Fibroblast of lung (primary cell): ENCODE measurements at regions not wholly inside any gene's neighbourhood (a gene's known extent, or its start where the extent isn't known, plus 50 kb on each side); places are given as distances from the start of the nearest gene placed in this dataset.
"Not testable (repeated sequence)": the region's sequence is repeated elsewhere in the genome, so short reads cannot be mapped to it uniquely, and the experiment has no call there.

Experiments used
- DNase-seq, 2 donors: peaks; one replicate each; pipeline versions ENCODE4 v3.0.0 to v3.0.0-alpha.2; 2010; ENCODE audit warnings: low read depth in 2 of 2
- H2AFZ ChIP-seq: 2 replicates; pipeline ENCODE4 v1.5.1; 2012; ENCODE audit warnings: low read length, control low read depth, inconsistent platforms
- H3K27ac ChIP-seq: 2 replicates; pipeline ENCODE4 v1.5.1; 2011; ENCODE audit warnings: low read length, control low read depth; ENCODE audit not compliant: insufficient read depth
- H3K27me3 ChIP-seq: 2 replicates; pipeline ENCODE4 v1.5.1; 2011; ENCODE audit warnings: mild to moderate bottlenecking, low read length; ENCODE audit not compliant: control insufficient read depth, insufficient read depth
- H3K36me3 ChIP-seq: 2 replicates; pipeline ENCODE4 v1.5.1; 2011; ENCODE audit warnings: low read length; ENCODE audit not compliant: control insufficient read depth, insufficient read depth
- H3K4me1 ChIP-seq: 2 replicates; pipeline ENCODE4 v1.5.1; 2011; ENCODE audit warnings: low read length; ENCODE audit not compliant: control insufficient read depth, insufficient read depth; ENCODE audit errors: extremely low read depth
- H3K4me2 ChIP-seq: 2 replicates; pipeline ENCODE4 v1.5.1; 2011; ENCODE audit warnings: low read length, control low read depth; ENCODE audit not compliant: insufficient read depth; ENCODE audit errors: extremely low read depth
- H3K4me3 ChIP-seq, 4 experiments: fragments of 200-600 bp in 1 of 4; sonication (generic) in 1 of 4; replicated peaks in 1 of 4; 2 replicates each; pipeline ENCODE4 v1.5.1; 2011 to 2016; ENCODE audit warnings: low read length in 4 of 4, low read depth in 3 of 4, mild to moderate bottlenecking in 3 of 4, control low read depth in 2 of 4, inconsistent platforms in 1 of 4, mixed read lengths in 1 of 4; ENCODE audit not compliant: insufficient read depth in 1 of 4; ENCODE audit errors: control extremely low read depth in 1 of 4
- H3K79me2 ChIP-seq: 2 replicates; pipeline ENCODE4 v1.5.1; 2012; ENCODE audit warnings: mild to moderate bottlenecking, low read length, inconsistent platforms; ENCODE audit not compliant: control insufficient read depth, insufficient read depth
- H3K9ac ChIP-seq: 2 replicates; pipeline ENCODE4 v1.5.1; 2011; ENCODE audit warnings: mild to moderate bottlenecking, low read length, control low read depth; ENCODE audit not compliant: insufficient read depth
- H3K9me3 ChIP-seq: 2 replicates; pipeline ENCODE4 v1.5.1; 2012; ENCODE audit warnings: low read depth, low read length; ENCODE audit not compliant: control insufficient read depth, insufficient read depth
- H4K20me1 ChIP-seq: 2 replicates; pipeline ENCODE4 v1.5.1; 2011; ENCODE audit warnings: low read length; ENCODE audit not compliant: control insufficient read depth, insufficient read depth; ENCODE audit errors: extremely low read depth
- EZH2 ChIP-seq: IDR thresholded peaks from 2 replicates; pipeline ENCODE4 v1.5.1; 2012; ENCODE audit warnings: low read length, control low read depth, mild to moderate bottlenecking; ENCODE audit errors: missing control alignments
- TF ChIP-seq, protein P1 (sequence below), 2 donors: IDR thresholded peaks in 1 of 2; conservative IDR thresholded peaks in 1 of 2; 1 replicate in 1 of 2; 2 replicates in 1 of 2; pipeline ENCODE4 v1.5.1; 2011 to 2012; ENCODE audit warnings: low read length in 2 of 2, control low read depth in 1 of 2, inconsistent platforms in 1 of 2, low read depth in 1 of 2, mild to moderate bottlenecking in 1 of 2

DNA sequence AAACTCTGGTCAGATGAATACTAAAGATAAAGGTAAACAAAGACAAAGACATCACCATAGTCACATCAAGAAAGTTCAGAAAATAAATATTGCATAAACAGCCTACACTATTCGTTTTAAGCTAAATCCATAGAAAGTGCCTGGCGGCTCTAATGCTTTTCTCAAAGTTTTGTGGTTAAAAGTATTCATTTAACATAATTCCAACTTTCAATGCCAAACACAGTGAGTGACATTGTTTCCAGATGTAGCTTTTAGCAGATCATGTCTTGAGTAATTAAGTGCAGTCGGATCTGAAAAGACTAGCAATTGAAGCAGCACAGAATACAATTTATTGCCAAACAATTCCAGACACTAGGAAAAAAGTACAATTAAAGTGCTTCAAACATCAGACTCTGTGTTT, 287.1 kb upstream of the ADGRL3 start:
- no peaks in the 10 kb centered on the region for H3K79me2 ChIP-seq
- TF ChIP-seq EZH2: no peak
- TF ChIP-seq, protein P1, sequence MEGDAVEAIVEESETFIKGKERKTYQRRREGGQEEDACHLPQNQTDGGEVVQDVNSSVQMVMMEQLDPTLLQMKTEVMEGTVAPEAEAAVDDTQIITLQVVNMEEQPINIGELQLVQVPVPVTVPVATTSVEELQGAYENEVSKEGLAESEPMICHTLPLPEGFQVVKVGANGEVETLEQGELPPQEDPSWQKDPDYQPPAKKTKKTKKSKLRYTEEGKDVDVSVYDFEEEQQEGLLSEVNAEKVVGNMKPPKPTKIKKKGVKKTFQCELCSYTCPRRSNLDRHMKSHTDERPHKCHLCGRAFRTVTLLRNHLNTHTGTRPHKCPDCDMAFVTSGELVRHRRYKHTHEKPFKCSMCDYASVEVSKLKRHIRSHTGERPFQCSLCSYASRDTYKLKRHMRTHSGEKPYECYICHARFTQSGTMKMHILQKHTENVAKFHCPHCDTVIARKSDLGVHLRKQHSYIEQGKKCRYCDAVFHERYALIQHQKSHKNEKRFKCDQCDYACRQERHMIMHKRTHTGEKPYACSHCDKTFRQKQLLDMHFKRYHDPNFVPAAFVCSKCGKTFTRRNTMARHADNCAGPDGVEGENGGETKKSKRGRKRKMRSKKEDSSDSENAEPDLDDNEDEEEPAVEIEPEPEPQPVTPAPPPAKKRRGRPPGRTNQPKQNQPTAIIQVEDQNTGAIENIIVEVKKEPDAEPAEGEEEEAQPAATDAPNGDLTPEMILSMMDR (conservative IDR thresholded peaks at IDR 0.05 in 1 of 2, IDR thresholded peaks at IDR 0.05 in 1 of 2; ENCODE audit: low read depth in 1 of 2, low read length in 2 of 2): no peak
- H3K36me3 ChIP-seq: no peaks in the 10 kb centered on the region
- no peaks in the 10 kb centered on the region for H3K4me1 ChIP-seq
- no peak overlapping the region for H3K9ac ChIP-seq
- H3K27me3 ChIP-seq: no peaks in the 10 kb centered on the region
- no peak overlapping the region for H3K4me3 ChIP-seq
- H3K9me3 ChIP-seq: no peaks in the 10 kb centered on the region
- H2AFZ ChIP-seq: no peak overlapping the region
- H3K27ac ChIP-seq: no peak overlapping the region
- no peaks in the 10 kb centered on the region for H4K20me1 ChIP-seq
- H3K4me2 ChIP-seq: no peak overlapping the region
- DNase-seq: peak in 1 of 2 donors; percentile 16

DNA sequence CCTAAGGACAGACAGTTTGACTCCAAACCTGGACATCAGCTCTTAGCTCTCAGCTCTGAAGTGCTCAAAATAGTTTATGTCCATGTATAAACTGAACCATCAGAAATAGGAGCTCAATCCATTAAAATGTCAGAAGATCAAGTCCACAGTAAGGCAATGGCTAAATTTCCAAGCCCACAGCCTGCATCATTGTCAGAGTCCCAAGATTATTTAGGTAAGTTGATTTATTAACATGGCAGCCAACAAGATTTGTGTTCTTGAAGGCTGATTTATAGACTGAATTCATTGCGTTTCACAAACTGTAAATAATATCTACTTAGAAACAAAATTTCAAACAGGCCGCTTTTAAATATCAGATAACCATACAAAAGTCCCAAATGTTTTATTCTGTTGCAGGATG, 286.5 kb upstream of the ADGRL3 start:
- no peak for DNase-seq
- Histone ChIP-seq H3K27ac (no peak overlapping the region), H3K4me1 (no peaks in the 10 kb centered on the region), H3K4me3 (no peak overlapping the region), H3K79me2 (no peaks in the 10 kb centered on the region), H3K36me3 (no peaks in the 10 kb centered on the region), H3K9me3 (no peaks in the 10 kb centered on the region), H4K20me1 (no peaks in the 10 kb centered on the region), H3K4me2 (no peak overlapping the region), H2AFZ (no peak overlapping the region), H3K9ac (no peak overlapping the region), H3K27me3 (no peaks in the 10 kb centered on the region)
- TF ChIP-seq, protein P1 (conservative IDR thresholded peaks at IDR 0.05 in 1 of 2, IDR thresholded peaks at IDR 0.05 in 1 of 2; ENCODE audit: low read depth in 1 of 2, low read length in 2 of 2): no peak
- no peak for TF ChIP-seq EZH2

DNA sequence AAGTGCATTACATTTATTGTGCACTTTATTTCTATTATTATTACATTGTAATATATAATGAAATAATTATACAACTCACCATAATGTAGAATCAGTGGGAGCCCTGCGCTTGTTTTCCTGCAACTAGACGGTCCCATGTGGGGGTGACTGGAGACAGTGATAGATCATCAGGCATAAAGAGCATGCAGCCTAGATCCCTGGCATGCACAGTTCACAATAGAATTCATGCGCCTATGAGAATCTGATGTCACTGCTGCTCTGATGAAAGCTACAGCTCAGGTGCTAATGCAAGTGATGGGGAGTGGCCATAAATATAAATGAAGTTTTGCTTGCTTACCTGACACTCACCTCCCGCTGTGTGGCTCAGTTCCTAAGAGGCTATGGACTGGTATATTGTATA, 278.4 kb upstream of the ADGRL3 start:
- not testable (repeated sequence) for H3K36me3 ChIP-seq, H3K9ac ChIP-seq, H3K4me3 ChIP-seq, H3K4me2 ChIP-seq, H3K27ac ChIP-seq, H4K20me1 ChIP-seq, H3K79me2 ChIP-seq, H3K27me3 ChIP-seq, H3K4me1 ChIP-seq, DNase-seq, H2AFZ ChIP-seq, H3K9me3 ChIP-seq

DNA sequence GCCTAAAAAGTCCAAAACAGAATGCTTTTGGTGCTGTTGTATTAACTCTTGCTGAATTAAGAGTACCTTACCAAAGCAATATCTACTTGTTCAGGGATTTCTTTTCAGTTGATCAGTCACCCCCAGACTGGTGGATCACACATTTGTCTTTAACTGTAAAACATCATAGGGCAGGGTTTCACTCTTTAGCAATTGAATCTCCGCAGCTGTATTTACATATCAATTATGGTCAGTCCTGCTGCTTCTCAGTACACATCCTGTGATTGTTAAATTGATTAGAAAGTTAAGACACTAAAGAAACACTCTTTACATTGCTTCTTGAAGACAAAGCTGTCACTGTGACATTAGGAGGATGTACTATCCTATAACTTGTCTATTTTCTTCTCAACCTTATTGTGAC, 277.1 kb upstream of the ADGRL3 start:
- no peaks in the 10 kb centered on the region for H4K20me1 ChIP-seq
- H3K36me3 ChIP-seq: no peaks in the 10 kb centered on the region
- DNase-seq: no peak
- no peaks in the 10 kb centered on the region for H3K4me1 ChIP-seq
- no peaks in the 10 kb centered on the region for H3K27me3 ChIP-seq
- H3K4me2 ChIP-seq: no peak overlapping the region
- TF ChIP-seq, protein P1 (conservative IDR thresholded peaks at IDR 0.05 in 1 of 2, IDR thresholded peaks at IDR 0.05 in 1 of 2; ENCODE audit: low read depth in 1 of 2, low read length in 2 of 2): no peak
- TF ChIP-seq EZH2: no peak
- no peaks in the 10 kb centered on the region for H3K79me2 ChIP-seq
- no peak overlapping the region for H3K27ac ChIP-seq
- no peak overlapping the region for H2AFZ ChIP-seq
- no peak overlapping the region for H3K4me3 ChIP-seq
- no peaks in the 10 kb centered on the region for H3K9me3 ChIP-seq
- no peak overlapping the region for H3K9ac ChIP-seq
